Neural cell (in vitro differentiated cells): ENCODE measurements at regions not wholly inside any gene's neighbourhood (a gene's known extent, or its start where the extent isn't known, plus 50 kb on each side); places are given as distances from the start of the nearest gene placed in this dataset.

Experiments used
- H2AFZ ChIP-seq: fragments of 200-600, 300-800 bp; sonication (generic), shearing (Covaris generic); 2 replicates; pipeline ENCODE4 v1.6.0; 2014; ENCODE audit warnings: low read depth, mild to moderate bottlenecking, antibody characterized with exemption, low read length, moderate library complexity
- H3F3A ChIP-seq: fragments of 200-600 bp; shearing (Covaris generic); 2 replicates; pipeline ENCODE4 v1.6.1; 2016; ENCODE audit warnings: mild to moderate bottlenecking, moderate library complexity, mixed read lengths, antibody characterized with exemption, low read length; ENCODE audit not compliant: insufficient read depth, poor library complexity, severe bottlenecking
- H3K27ac ChIP-seq: fragments of 200-600, 300-800 bp; sonication (generic), shearing (Covaris generic); 2 replicates; pipeline ENCODE4 v1.5.1; 2014; ENCODE audit warnings: mild to moderate bottlenecking, low read length, moderate library complexity
- H3K27me3 ChIP-seq: fragments of 300-800, 200-600 bp; sonication (generic), shearing (Covaris generic); 2 replicates; pipeline ENCODE4 v1.6.0; 2014; ENCODE audit warnings: mild to moderate bottlenecking, low read depth, low read length, moderate library complexity; ENCODE audit not compliant: insufficient read depth
- H3K36me3 ChIP-seq: fragments of 300-800, 200-600 bp; sonication (generic), shearing (Covaris generic); 2 replicates; pipeline ENCODE4 v1.5.1; 2014; ENCODE audit warnings: mild to moderate bottlenecking, antibody characterized with exemption, low read length, moderate library complexity; ENCODE audit not compliant: insufficient read depth
- H3K4me2 ChIP-seq: fragments of 300-800, 200-600 bp; sonication (generic), shearing (Covaris generic); 2 replicates; pipeline ENCODE4 v1.6.0; 2014; ENCODE audit warnings: mild to moderate bottlenecking, low read length
- H3K4me3 ChIP-seq: fragments of 300-800, 200-600 bp; sonication (generic), shearing (Covaris generic); 2 replicates; pipeline ENCODE4 v1.5.1; 2014; ENCODE audit warnings: mild to moderate bottlenecking, low read length, moderate library complexity
- H3K79me2 ChIP-seq: fragments of 200-600 bp; shearing (Covaris generic); replicated peaks from 2 replicates; pipeline ENCODE4 v1.6.0; 2014; ENCODE audit warnings: mild to moderate bottlenecking, low read length, moderate library complexity; ENCODE audit not compliant: insufficient read depth
- H3K9ac ChIP-seq: fragments of 300-800, 200-600 bp; sonication (generic), shearing (Covaris generic); 2 replicates; pipeline ENCODE4 v1.6.1; 2016; ENCODE audit warnings: mild to moderate bottlenecking, low read length, mixed read lengths
- H3K9me2 ChIP-seq: fragments of 200-600 bp; shearing (Covaris generic); 2 replicates; pipeline ENCODE4 v1.6.1; 2016; ENCODE audit warnings: mild to moderate bottlenecking, low read length, mixed read lengths; ENCODE audit not compliant: insufficient read depth
- H3K9me3 ChIP-seq: fragments of 200-600, 300-800 bp; sonication (generic), shearing (Covaris generic); 2 replicates; pipeline ENCODE4 v1.6.1; 2016; ENCODE audit warnings: mild to moderate bottlenecking, mixed run types, low read length, moderate library complexity, mixed read lengths
- H4K20me1 ChIP-seq: fragments of 200-600 bp; shearing (Covaris generic); 2 replicates; pipeline ENCODE4 v1.6.1; 2016; ENCODE audit warnings: mild to moderate bottlenecking, mixed run types; ENCODE audit not compliant: insufficient read depth
- CTCF ChIP-seq: fragments of 450-650 bp; IDR thresholded peaks from 2 replicates; pipeline ENCODE4 v1.5.1; 2014; ENCODE audit warnings: antibody characterized with exemption, mild to moderate bottlenecking, moderate library complexity; ENCODE audit not compliant: poor library complexity, severe bottlenecking
- EP300 ChIP-seq: fragments of 450-650 bp; conservative IDR thresholded peaks from 2 replicates; pipeline ENCODE4 v1.6.1; 2014; ENCODE audit warnings: antibody characterized with exemption, mild to moderate bottlenecking, moderate library complexity; ENCODE audit not compliant: poor library complexity, severe bottlenecking
- EZH2 ChIP-seq: fragments of 200-600, 300-800 bp; shearing (Covaris generic), sonication (generic); IDR thresholded peaks from 2 replicates; pipeline ENCODE4 v1.6.1; 2014; ENCODE audit warnings: antibody characterized with exemption, low read length, borderline replicate concordance, mild to moderate bottlenecking; ENCODE audit not compliant: insufficient read depth, poor library complexity, severe bottlenecking
- MXI1 ChIP-seq: fragments of 450-650 bp; conservative IDR thresholded peaks from 2 replicates; pipeline ENCODE4 v1.6.1; 2014; ENCODE audit warnings: antibody characterized with exemption, mild to moderate bottlenecking; ENCODE audit not compliant: poor library complexity, severe bottlenecking
- POLR2AphosphoS5 ChIP-seq: IDR thresholded peaks from 2 replicates; pipeline ENCODE4 v1.6.1; 2012
- RAD21 ChIP-seq: fragments of 450-650 bp; conservative IDR thresholded peaks from 2 replicates; pipeline ENCODE4 v1.6.1; 2014; ENCODE audit warnings: antibody characterized with exemption, mild to moderate bottlenecking, moderate library complexity
- REST ChIP-seq: IDR thresholded peaks from 2 replicates; pipeline ENCODE4 v1.6.1; 2012; ENCODE audit warnings: borderline replicate concordance
- SMC3 ChIP-seq: fragments of 450-650 bp; conservative IDR thresholded peaks from 2 replicates; pipeline ENCODE4 v1.6.1; 2014; ENCODE audit warnings: antibody characterized with exemption, mild to moderate bottlenecking, moderate library complexity; ENCODE audit not compliant: poor library complexity
- TAF1 ChIP-seq: IDR thresholded peaks from 2 replicates; pipeline ENCODE4 v1.6.1; 2012; ENCODE audit warnings: low read depth

GRCh38 chr7:96538632-96539031, 171.0 kb downstream of the SEM1 start:
- no peak overlapping the region for H3K4me3 ChIP-seq
- H2AFZ ChIP-seq, result no peak overlapping the region
- H3K9me2 ChIP-seq, result no peaks in the 10 kb centered on the region
- H3K9me3 ChIP-seq, result no peaks in the 10 kb centered on the region
- no peaks in the 10 kb centered on the region for H3K27me3 ChIP-seq
- H3K36me3 ChIP-seq, result no peaks in the 10 kb centered on the region
- H3K27ac ChIP-seq, result no peak overlapping the region
- TF ChIP-seq EZH2, result no peak
- TF ChIP-seq SMC3, result no peak
- TF ChIP-seq POLR2AphosphoS5, result no peak
- TF ChIP-seq CTCF, result no peak
- TF ChIP-seq RAD21, result no peak
- no peak for TF ChIP-seq REST
- no peak for TF ChIP-seq MXI1
- H3K4me2 ChIP-seq, result no peak overlapping the region
- no peaks in the 10 kb centered on the region for H4K20me1 ChIP-seq
- no peaks in the 10 kb centered on the region for H3F3A ChIP-seq
- no peaks in the 10 kb centered on the region for H3K79me2 ChIP-seq
- no peak overlapping the region for H3K9ac ChIP-seq

- no peak overlapping the region for H3K4me3 ChIP-seq
- no peaks in the 10 kb centered on the region for H3F3A ChIP-seq
- H3K79me2 ChIP-seq, result no peaks in the 10 kb centered on the region
- no peak for TF ChIP-seq POLR2AphosphoS5
- H3K9me2 ChIP-seq, result no peaks in the 10 kb centered on the region
- no peaks in the 10 kb centered on the region for H3K36me3 ChIP-seq
- H2AFZ ChIP-seq, result no peak overlapping the region
- H4K20me1 ChIP-seq, result no peaks in the 10 kb centered on the region
- no peaks in the 10 kb centered on the region for H3K9me3 ChIP-seq
- H3K27me3 ChIP-seq, result no peaks in the 10 kb centered on the region
- H3K9ac ChIP-seq, result no peak overlapping the region
- H3K27ac ChIP-seq, result no peak overlapping the region
- H3K4me2 ChIP-seq, result no peak overlapping the region
These were observed 175.4 kb downstream of the SEM1 start for GRCh38 chr7:96534221-96534620.

GRCh38 chr7:96532428-96532935, 177.2 kb downstream of the SEM1 start:
- H3K79me2 ChIP-seq, result no peaks in the 10 kb centered on the region
- no peak overlapping the region for H3K27ac ChIP-seq
- no peaks in the 10 kb centered on the region for H3K36me3 ChIP-seq
- H3K4me2 ChIP-seq, result no peak overlapping the region
- H4K20me1 ChIP-seq, result no peaks in the 10 kb centered on the region
- no peaks in the 10 kb centered on the region for H3K9me2 ChIP-seq
- no peaks in the 10 kb centered on the region for H3K9me3 ChIP-seq
- H3K4me3 ChIP-seq, result no peak overlapping the region
- H3K9ac ChIP-seq, result no peak overlapping the region
- TF ChIP-seq MXI1 (no peak), RAD21 (no peak), SMC3 (no peak), TAF1 (no peak), EP300 (no peak), EZH2 (no peak), POLR2AphosphoS5 (no peak), REST (no peak), CTCF (no peak)
- no peaks in the 10 kb centered on the region for H3F3A ChIP-seq
- no peaks in the 10 kb centered on the region for H3K27me3 ChIP-seq
- H2AFZ ChIP-seq, result no peak overlapping the region
